Upper lobe of left lung (tissue), 6 donors: ENCODE measurements at regions not wholly inside any gene's neighbourhood (a gene's known extent, or its start where the extent isn't known, plus 50 kb on each side); places are given as distances from the start of the nearest gene placed in this dataset.

Source experiments
- ATAC-seq, 2 donors: fragments of 200-7000 bp; cut with Tn5 transposase; one replicate each; pipeline ENCODE4 v1.9.1; 2022; ENCODE audit warnings: mild to moderate bottlenecking in 2 of 2, moderate library complexity in 2 of 2; ENCODE audit not compliant: low FRiP score in 2 of 2
- DNase-seq, 2 donors: peaks; one replicate each; pipeline ENCODE4 v3.0.0-alpha.2; 2019 to 2020
- H3K27ac ChIP-seq, 4 donors: fragments of 200-600 bp; sonication (generic); one replicate each; pipeline ENCODE4 v1.5.1; 2016 to 2019
- H3K27me3 ChIP-seq, 4 donors: fragments of 200-600 bp; sonication (generic); one replicate each; pipeline ENCODE4 v1.5.1; 2017 to 2019
- H3K36me3 ChIP-seq, 4 donors: fragments of 200-600 bp; sonication (generic); one replicate each; pipeline ENCODE4 v1.5.1; 2016 to 2019
- H3K4me1 ChIP-seq, 4 donors: fragments of 200-600 bp; sonication (generic); one replicate each; pipeline ENCODE4 v1.5.1; 2018 to 2019
- H3K4me3 ChIP-seq, 4 donors: fragments of 200-600 bp; sonication (generic); one replicate each; pipeline ENCODE4 v1.5.1; 2017 to 2019; ENCODE audit warnings: mild to moderate bottlenecking in 2 of 4, moderate library complexity in 1 of 4
- H3K9me3 ChIP-seq, 4 donors: fragments of 200-600 bp; sonication (generic); one replicate each; pipeline ENCODE4 v1.5.1; 2018 to 2019
- CTCF ChIP-seq, 6 experiments: fragments of 450-650 bp in 4 of 6; fragments of 200-600 bp in 2 of 6; sonication (generic) in 2 of 6; IDR thresholded peaks; one replicate each; pipeline ENCODE4 v1.5.1; 2016 to 2019; ENCODE audit warnings: antibody characterized with exemption in 6 of 6
- EP300 ChIP-seq, 4 donors: sonication (generic); formaldehyde crosslinking; IDR thresholded peaks; one replicate each; pipeline ENCODE4 v1.5.1; 2017; ENCODE audit warnings: antibody characterized with exemption in 4 of 4, control low read depth in 2 of 4
- POLR2A ChIP-seq, 4 donors: fragments of 450-650 bp; IDR thresholded peaks; one replicate each; pipeline ENCODE4 v1.5.1; 2016 to 2017; ENCODE audit warnings: antibody characterized with exemption in 4 of 4, mild to moderate bottlenecking in 2 of 4
- POLR2AphosphoS5 ChIP-seq, 2 donors: sonication (generic); formaldehyde crosslinking; IDR thresholded peaks; one replicate each; pipeline ENCODE4 v1.5.1; 2017; ENCODE audit warnings: antibody characterized with exemption in 2 of 2
- WGBS, 2 donors: methylation state at CpG; one replicate each; pipeline ENCODE4 v1.1.5; 2017 to 2018; 5-methylcytosine and 5-hydroxymethylcytosine counted together
- donor health status: DM: no; HTN: no; CAD: no; lungs with moderate emphysema.
- donor health status: DM: no; HTN: yes; CAD: no; lungs with severe emphysema.

DNA sequence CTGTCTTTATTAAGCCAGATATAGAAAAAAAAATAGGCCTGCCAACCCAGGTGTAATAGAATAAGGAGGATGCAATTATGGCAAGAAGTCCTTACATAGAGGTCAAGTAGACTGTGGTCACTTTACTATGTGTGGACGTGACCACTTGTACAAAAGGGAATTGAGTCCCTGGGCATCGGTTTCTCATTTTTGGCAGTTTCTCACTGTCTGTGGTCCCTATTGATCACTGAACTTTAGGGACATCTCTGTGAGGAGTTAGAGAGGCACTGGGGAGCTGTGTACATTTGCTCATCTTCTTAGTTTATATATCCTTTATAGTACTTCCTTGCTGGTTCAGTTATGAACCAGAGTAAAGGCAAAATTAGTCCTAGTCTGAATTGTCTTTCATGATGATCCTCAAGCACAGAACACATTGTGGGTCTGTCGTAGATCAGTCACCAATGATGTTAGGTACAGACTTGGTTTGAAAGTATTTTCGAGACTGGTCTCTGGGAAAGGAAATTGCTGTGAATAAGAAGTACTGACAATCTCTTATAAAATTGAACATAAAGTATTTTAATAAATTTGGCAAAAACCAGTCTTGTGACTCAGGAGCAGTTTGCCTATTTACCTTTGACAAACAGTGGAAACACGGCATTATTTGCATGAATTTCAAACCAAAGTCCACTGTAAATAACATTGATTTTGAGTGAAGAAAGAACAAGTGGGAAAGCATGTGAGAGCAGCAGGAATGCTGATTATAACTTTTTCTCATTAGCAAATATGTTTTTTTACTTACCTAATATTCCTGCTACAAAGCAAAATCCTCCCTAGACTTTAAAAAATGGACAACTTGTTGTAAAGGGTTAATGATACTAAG is 218.9 kb upstream of the DPH6 start:
- H3K27me3 ChIP-seq, result no peaks in the 10 kb centered on the region
- 87 to 89% methylated on average over 5 of the region's 5 CpGs for WGBS, 2 donors
- no peak overlapping the region for H3K4me3 ChIP-seq
- no peaks in the 10 kb centered on the region for H3K36me3 ChIP-seq
- no peaks in the 10 kb centered on the region for H3K4me1 ChIP-seq
- DNase-seq, result no peak
- no peak for ATAC-seq
- no peak for TF ChIP-seq POLR2AphosphoS5 (IDR thresholded peaks at IDR 0.05)
- TF ChIP-seq POLR2A (IDR thresholded peaks at IDR 0.05), result no peak
- TF ChIP-seq EP300 (IDR thresholded peaks at IDR 0.05), result no peak
- no peak for TF ChIP-seq CTCF (IDR thresholded peaks at IDR 0.05)
- no peaks in the 10 kb centered on the region for H3K9me3 ChIP-seq
- H3K27ac ChIP-seq, result no peak overlapping the region

GRCh38 chr15:35768949-35769348 is 223.0 kb upstream of the DPH6 start:
- no peak overlapping the region for H3K4me3 ChIP-seq
- no peak for DNase-seq
- H3K9me3 ChIP-seq, result no peaks in the 10 kb centered on the region
- no peaks in the 10 kb centered on the region for H3K36me3 ChIP-seq
- WGBS, 2 donors, result 65 to 86% methylated on average over 1 of the region's 1 CpG
- H3K27ac ChIP-seq, result no peak overlapping the region
- no peaks in the 10 kb centered on the region for H3K4me1 ChIP-seq
- no peaks in the 10 kb centered on the region for H3K27me3 ChIP-seq
- TF ChIP-seq CTCF (IDR thresholded peaks at IDR 0.05) (no peak), EP300 (IDR thresholded peaks at IDR 0.05) (no peak), POLR2AphosphoS5 (IDR thresholded peaks at IDR 0.05) (no peak), POLR2A (IDR thresholded peaks at IDR 0.05) (no peak)
- ATAC-seq, result no peak

DNA sequence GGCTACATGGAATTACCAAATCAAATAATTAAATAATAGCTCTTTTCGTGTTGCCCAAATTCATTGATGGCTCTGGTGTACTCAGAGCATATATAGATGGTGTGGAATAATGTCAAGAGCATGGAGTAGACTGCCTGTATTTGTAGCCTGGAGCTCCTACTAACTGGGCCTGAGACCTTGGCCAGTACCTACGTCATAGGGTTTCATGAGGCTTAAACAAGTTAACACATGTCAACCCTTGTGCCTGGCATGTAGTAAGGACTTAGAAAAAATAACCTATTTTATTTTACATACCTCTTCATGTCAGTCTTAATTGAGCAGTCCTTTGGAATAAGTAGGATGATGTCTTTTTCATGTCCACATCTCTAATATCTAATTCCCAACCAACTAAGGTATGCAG is 223.7 kb upstream of the DPH6 start:
- ATAC-seq, result no peak
- 90 to 100% methylated on average over 2 of the region's 2 CpGs for WGBS, 2 donors
- no peak for DNase-seq
- H3K27ac ChIP-seq, result no peak overlapping the region
- TF ChIP-seq CTCF (IDR thresholded peaks at IDR 0.05) (no peak), EP300 (IDR thresholded peaks at IDR 0.05) (no peak), POLR2A (IDR thresholded peaks at IDR 0.05) (no peak), POLR2AphosphoS5 (IDR thresholded peaks at IDR 0.05) (no peak)
- H3K4me3 ChIP-seq, result no peak overlapping the region
- H3K36me3 ChIP-seq, result no peaks in the 10 kb centered on the region
- H3K27me3 ChIP-seq, result no peaks in the 10 kb centered on the region
- no peaks in the 10 kb centered on the region for H3K9me3 ChIP-seq
- H3K4me1 ChIP-seq, result no peaks in the 10 kb centered on the region

DNA sequence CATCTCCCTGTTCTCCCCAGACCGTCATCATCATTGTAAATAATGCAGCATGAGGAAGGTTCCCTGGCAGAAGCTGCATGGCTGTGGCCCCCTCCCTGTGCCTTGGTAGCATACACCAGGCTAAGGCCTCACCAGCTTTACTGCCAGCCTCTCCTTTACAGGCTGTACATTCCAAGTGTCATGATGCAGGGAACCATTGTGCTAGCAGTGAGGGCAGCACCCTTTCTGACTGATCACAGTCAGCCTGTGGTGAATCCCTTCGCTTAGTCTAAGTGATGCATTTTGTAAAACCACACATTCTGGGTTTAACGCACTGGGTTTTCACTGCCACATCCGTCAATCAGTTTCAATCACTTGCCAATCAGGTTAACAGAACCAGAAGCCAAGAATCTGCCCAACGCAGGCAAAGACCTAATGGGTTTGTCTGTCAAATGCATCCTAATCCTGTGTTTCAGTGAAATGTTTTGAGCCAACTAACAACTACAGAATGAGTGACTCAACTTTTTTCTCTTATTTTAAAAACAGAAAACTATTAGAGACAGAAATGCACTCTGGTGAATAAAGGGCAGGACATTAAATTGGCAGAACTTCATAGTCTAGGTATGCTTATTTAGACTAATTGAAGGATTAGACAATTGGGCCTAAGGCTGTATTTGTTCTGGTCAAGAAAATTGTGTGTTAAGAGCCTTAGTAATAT is 225.9 kb upstream of the DPH6 start:
- H3K9me3 ChIP-seq, result no peaks in the 10 kb centered on the region

More for the DNA sequence above, 225.9 kb upstream of the DPH6 start:
- TF ChIP-seq CTCF (IDR thresholded peaks at IDR 0.05), result no peak
- TF ChIP-seq POLR2AphosphoS5 (IDR thresholded peaks at IDR 0.05), result no peak
- TF ChIP-seq EP300 (IDR thresholded peaks at IDR 0.05), result no peak
- no peak for TF ChIP-seq POLR2A (IDR thresholded peaks at IDR 0.05)
- no peak for DNase-seq
- no peak overlapping the region for H3K4me3 ChIP-seq
- H3K27me3 ChIP-seq, result no peaks in the 10 kb centered on the region
- H3K36me3 ChIP-seq, result no peaks in the 10 kb centered on the region
- no peak for ATAC-seq
- H3K27ac ChIP-seq, result no peak overlapping the region
- 77% methylated on average over 5 of the region's 5 CpGs for whole genome bisulfite sequencing, 2 donors
- no peaks in the 10 kb centered on the region for H3K4me1 ChIP-seq
